ENCODE measurements at regions not wholly inside any gene's neighbourhood (a gene's known extent, or its start where the extent isn't known, plus 50 kb on each side); places are given as distances from the start of the nearest gene placed in this dataset.

DNA sequence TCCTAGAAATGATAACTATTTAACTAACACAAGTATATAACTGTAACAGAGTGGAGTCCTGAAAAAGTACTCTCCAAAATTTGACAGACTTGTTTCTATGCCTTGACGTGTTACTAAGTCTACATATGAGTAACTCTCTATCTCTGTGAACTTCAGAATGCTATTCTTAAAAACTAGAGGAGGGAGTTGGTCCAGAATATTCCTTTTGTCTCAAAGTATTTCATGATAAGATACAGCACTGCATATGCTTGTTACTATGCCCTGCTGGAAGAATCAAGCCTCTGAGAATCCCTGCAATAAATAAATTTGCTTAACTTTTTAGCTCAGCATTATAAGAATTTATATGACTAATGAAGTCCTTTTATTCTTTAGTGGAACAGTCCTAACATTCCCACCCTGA is 50.9 kb upstream of the ATXN3L start:
- WGBS, 2 experiments (ENCODE audit: low coverage in 1 of 2, low lambda C conversion rate in 2 of 2, missing lambda C conversion rate in 2 of 2): 32 to 50% methylated on average over 1 of the region's 1 CpG
- H3K9ac ChIP-seq: no peak overlapping the region
- H2AFZ ChIP-seq: no peak overlapping the region
- H3K9me3 ChIP-seq (ENCODE audit: low read depth): no peaks in the 10 kb centered on the region
- H3K9me2 ChIP-seq (ENCODE audit: insufficient read depth): no peaks in the 10 kb centered on the region
- H3K27ac ChIP-seq: no peak overlapping the region
- H3K4me1 ChIP-seq (ENCODE audit: insufficient read depth): peaks cover 28% of the 10 kb centered on the region
- peaks cover 17% of the 10 kb centered on the region for H3F3A ChIP-seq (ENCODE audit: insufficient read depth)
- in situ Hi-C loops (cut with MboI): no loop called here
- H3K79me2 ChIP-seq (ENCODE audit: insufficient read depth): no peaks in the 10 kb centered on the region
- no peak for DNase-seq
- H3K4me2 ChIP-seq (ENCODE audit: unreplicated experiment): no peak overlapping the region
- no peak overlapping the region for H3K4me3 ChIP-seq
- no peaks in the 10 kb centered on the region for H3K36me3 ChIP-seq (ENCODE audit: low read depth)
- no peaks in the 10 kb centered on the region for H4K20me1 ChIP-seq (ENCODE audit: insufficient read depth)
- no peaks in the 10 kb centered on the region for H3K27me3 ChIP-seq (replicated peaks; ENCODE audit: insufficient read depth)
- TF ChIP-seq EZH2 (IDR thresholded peaks at IDR 0.05; ENCODE audit: insufficient read depth, poor library complexity, severe bottlenecking) (no peak), EZH2phosphoT487 (IDR thresholded peaks at IDR 0.05; ENCODE audit: insufficient read depth, low read depth) (no peak)

Measured in GM23248 (cell line).